ENCODE measurements at regions not wholly inside any gene's neighbourhood (a gene's known extent, or its start where the extent isn't known, plus 50 kb on each side); places are given as distances from the start of the nearest gene placed in this dataset.
A peak's percentile ranks its signal among the peaks of the same experiment; 100 is the strongest.

GRCh38 chr17:77282524-77283515, 142.1 kb downstream of the SEC14L1 start (continued):
- no peak for TF ChIP-seq POLR2AphosphoS2 (IDR thresholded peaks at IDR 0.05; ENCODE audit: low read depth, low read length)
- peak; percentile 79 for TF ChIP-seq XRCC5 (optimal IDR thresholded peaks at IDR 0.05; ENCODE audit: low read length)
- TF ChIP-seq SIX4 (CRISPR knock-in tag; IDR thresholded peaks at IDR 0.05) = peak; percentile 40; the same call in 1 of the 2 replicates
- TF ChIP-seq DZIP1 (CRISPR knock-in tag; IDR thresholded peaks at IDR 0.05) = 0 out of 2 replicates have a peak, but pooled peaks have one; percentile 20
- TF ChIP-seq THAP8 (CRISPR knock-in tag; IDR thresholded peaks at IDR 0.05; ENCODE audit: borderline replicate concordance) = no peak
- TF ChIP-seq ZNF280D (CRISPR knock-in tag; IDR thresholded peaks at IDR 0.05) = no peak
- TF ChIP-seq ZNF224 (CRISPR knock-in tag; IDR thresholded peaks at IDR 0.05) = peak; percentile 59; the same call in 1 of the 2 replicates
- peak; percentile 5; the same call in 1 of the 2 replicates for TF ChIP-seq CTCF (CRISPR knock-in tag; IDR thresholded peaks at IDR 0.05)
- peak; percentile 45; the same call in 1 of the 2 replicates for TF ChIP-seq ZFP36L1 (CRISPR knock-in tag; IDR thresholded peaks at IDR 0.05)
- no peak for TF ChIP-seq GLMP (CRISPR knock-in tag; IDR thresholded peaks at IDR 0.05; ENCODE audit: borderline replicate concordance)
- peak; percentile 97 for TF ChIP-seq ZNF281 (CRISPR knock-in tag; IDR thresholded peaks at IDR 0.05; ENCODE audit: borderline replicate concordance)
- no peak for TF ChIP-seq HNF4G (IDR thresholded peaks at IDR 0.05; ENCODE audit: borderline replicate concordance, low read depth, low read length)
- TF ChIP-seq HNF4G (CRISPR knock-in tag; IDR thresholded peaks at IDR 0.05; ENCODE audit: borderline replicate concordance, low read depth) = no peak
- peak; percentile 54; the same call in 1 of the 2 replicates for TF ChIP-seq MED1 (CRISPR knock-in tag; IDR thresholded peaks at IDR 0.05)

Measured in HepG2 (cell line).